Panc1 (cell line): ENCODE measurements at regions not wholly inside any gene's neighbourhood (a gene's known extent, or its start where the extent isn't known, plus 50 kb on each side); places are given as distances from the start of the nearest gene placed in this dataset.

Experiments used
- ATAC-seq: fragments of 200-7000 bp; cut with Tn5 transposase; 2 replicates; pipeline ENCODE4 v1.9.1; 2020; ENCODE audit warnings: mild to moderate bottlenecking, moderate library complexity
- BruUV-seq: library from RNA; stranded (reverse); fragments of 400-500 nt; replicated peaks from 2 replicates; lab custom pipeline; 2021; lab: Mats Ljungman, UMichigan
- CTCF ChIA-PET: fragments of 300-600 bp; sonication (Branson Sonifier 250); formaldehyde crosslinking; loops from one replicate; lab custom pipeline; 2022; ENCODE audit warnings: antibody characterized with exemption; lab: Charles Lee
- POLR2A ChIA-PET: fragments of 300-600 bp; sonication (Branson Sonifier 250); formaldehyde crosslinking; loops from one replicate; lab custom pipeline; 2022; ENCODE audit warnings: antibody characterized with exemption; lab: Charles Lee
- DNase-seq: peaks from one replicate; pipeline ENCODE4 v3.0.0-alpha.2; 2010; ENCODE audit warnings: low read depth, low spot score
- H3K27ac ChIP-seq: 2 replicates; pipeline ENCODE4 v1.5.1; 2011; ENCODE audit warnings: mild to moderate bottlenecking, low read length, inconsistent platforms
- H3K27me3 ChIP-seq: fragments of 200-500 bp; sonication (Bioruptor generic); 2 replicates; pipeline ENCODE4 v1.6.0; 2014; ENCODE audit warnings: low read length, inconsistent platforms; ENCODE audit not compliant: control insufficient read depth, insufficient read depth
- H3K36me3 ChIP-seq: fragments of 200-500 bp; sonication (Bioruptor generic); 2 replicates; pipeline ENCODE4 v1.5.1; 2014; ENCODE audit warnings: inconsistent platforms, mild to moderate bottlenecking, low read length, moderate library complexity; ENCODE audit not compliant: control insufficient read depth, insufficient read depth
- H3K4me1 ChIP-seq: 2 replicates; pipeline ENCODE4 v1.5.1; 2011; ENCODE audit warnings: inconsistent platforms, mild to moderate bottlenecking, low read length, moderate library complexity; ENCODE audit not compliant: control insufficient read depth, insufficient read depth
- H3K4me3 ChIP-seq, 2 experiments: 2 replicates each; pipeline ENCODE4 v1.5.1; 2011 to 2012; ENCODE audit warnings: low read depth in 2 of 2, low read length in 2 of 2, mild to moderate bottlenecking in 2 of 2, inconsistent platforms in 1 of 2, moderate library complexity in 1 of 2
- H3K9me3 ChIP-seq: fragments of 200-500 bp; sonication (Bioruptor generic); 2 replicates; pipeline ENCODE4 v1.5.1; 2014; ENCODE audit warnings: low read depth, mild to moderate bottlenecking, inconsistent platforms, low read length, moderate library complexity; ENCODE audit not compliant: control insufficient read depth, insufficient read depth
- POLR2AphosphoS5 ChIP-seq: IDR thresholded peaks from 2 replicates; pipeline ENCODE4 v1.6.1; 2012; ENCODE audit warnings: mild to moderate bottlenecking, low read depth, low read length, moderate library complexity
- SIN3A ChIP-seq: IDR thresholded peaks from 2 replicates; pipeline ENCODE4 v1.6.1; 2012; ENCODE audit warnings: low read depth, mild to moderate bottlenecking, low read length, moderate library complexity, borderline replicate concordance; ENCODE audit not compliant: insufficient read depth
- TCF7L2 ChIP-seq: IDR thresholded peaks from 2 replicates; pipeline ENCODE4 v1.6.1; 2011; ENCODE audit warnings: mild to moderate bottlenecking, low read depth, low read length, inconsistent platforms
- in situ Hi-C: cut with HindIII; loops from 2 replicates; pipeline ENCODE4 v1.10.0; 2016; ENCODE audit warnings: low sequenced_read_pairs, low pct_unique_long_range_greater_than_20kb
- intact Hi-C: fragments of 100-400 bp; cut with micrococcal nuclease; formaldehyde crosslinking; loops from one replicate; pipeline ENCODE4 v1.10.0; 2022; ENCODE audit not compliant: unreplicated experiment
- TF ChIP-seq, protein P1 (sequence below), 2 experiments: IDR thresholded peaks; 2 replicates each; pipeline ENCODE4 v1.6.1; 2011 to 2012; ENCODE audit warnings: low read depth in 2 of 2, control low read depth in 1 of 2, low read length in 1 of 2, mild to moderate bottlenecking in 1 of 2, moderate library complexity in 1 of 2; ENCODE audit not compliant: insufficient read depth in 1 of 2
- TF ChIP-seq, protein P2 (sequence below): fragments of 450-650 bp; IDR thresholded peaks from 2 replicates; pipeline ENCODE4 v1.5.1; 2017; ENCODE audit warnings: mild to moderate bottlenecking

DNA sequence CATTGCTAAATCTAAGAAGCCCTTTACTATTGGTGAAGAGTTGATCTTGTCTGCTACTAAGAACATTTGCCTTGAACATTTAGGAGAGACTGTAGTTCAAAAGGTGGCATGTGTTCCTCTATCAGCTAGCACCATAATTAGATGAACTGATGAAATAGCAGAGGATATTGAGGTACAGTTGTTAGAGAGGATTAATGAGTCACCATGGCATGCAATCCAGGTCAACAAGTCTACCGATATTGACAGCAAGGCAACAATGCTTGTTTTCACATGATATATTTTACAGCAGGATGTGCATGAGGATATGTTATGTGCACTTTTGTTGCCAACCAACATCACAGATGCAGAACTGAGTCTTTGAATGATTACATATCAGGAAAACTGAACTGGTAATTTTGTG, 134.3 kb upstream of the CDH9 start:
- no TSS peak for BruUV-seq
- H3K4me1 ChIP-seq: no peaks in the 10 kb centered on the region
- ATAC-seq (no peak), DNase-seq (no peak)
- no peak overlapping the region for H3K27ac ChIP-seq
- intact Hi-C loops: no loop called here
- H3K4me3 ChIP-seq: no peak overlapping the region
- in situ Hi-C loops: no loop called here
- H3K9me3 ChIP-seq: no peaks in the 10 kb centered on the region
- ChIA-PET POLR2A (no interaction called here), CTCF (no interaction called here)
- H3K36me3 ChIP-seq: no peaks in the 10 kb centered on the region
- no peak for TF ChIP-seq TCF7L2
- TF ChIP-seq, protein P1, sequence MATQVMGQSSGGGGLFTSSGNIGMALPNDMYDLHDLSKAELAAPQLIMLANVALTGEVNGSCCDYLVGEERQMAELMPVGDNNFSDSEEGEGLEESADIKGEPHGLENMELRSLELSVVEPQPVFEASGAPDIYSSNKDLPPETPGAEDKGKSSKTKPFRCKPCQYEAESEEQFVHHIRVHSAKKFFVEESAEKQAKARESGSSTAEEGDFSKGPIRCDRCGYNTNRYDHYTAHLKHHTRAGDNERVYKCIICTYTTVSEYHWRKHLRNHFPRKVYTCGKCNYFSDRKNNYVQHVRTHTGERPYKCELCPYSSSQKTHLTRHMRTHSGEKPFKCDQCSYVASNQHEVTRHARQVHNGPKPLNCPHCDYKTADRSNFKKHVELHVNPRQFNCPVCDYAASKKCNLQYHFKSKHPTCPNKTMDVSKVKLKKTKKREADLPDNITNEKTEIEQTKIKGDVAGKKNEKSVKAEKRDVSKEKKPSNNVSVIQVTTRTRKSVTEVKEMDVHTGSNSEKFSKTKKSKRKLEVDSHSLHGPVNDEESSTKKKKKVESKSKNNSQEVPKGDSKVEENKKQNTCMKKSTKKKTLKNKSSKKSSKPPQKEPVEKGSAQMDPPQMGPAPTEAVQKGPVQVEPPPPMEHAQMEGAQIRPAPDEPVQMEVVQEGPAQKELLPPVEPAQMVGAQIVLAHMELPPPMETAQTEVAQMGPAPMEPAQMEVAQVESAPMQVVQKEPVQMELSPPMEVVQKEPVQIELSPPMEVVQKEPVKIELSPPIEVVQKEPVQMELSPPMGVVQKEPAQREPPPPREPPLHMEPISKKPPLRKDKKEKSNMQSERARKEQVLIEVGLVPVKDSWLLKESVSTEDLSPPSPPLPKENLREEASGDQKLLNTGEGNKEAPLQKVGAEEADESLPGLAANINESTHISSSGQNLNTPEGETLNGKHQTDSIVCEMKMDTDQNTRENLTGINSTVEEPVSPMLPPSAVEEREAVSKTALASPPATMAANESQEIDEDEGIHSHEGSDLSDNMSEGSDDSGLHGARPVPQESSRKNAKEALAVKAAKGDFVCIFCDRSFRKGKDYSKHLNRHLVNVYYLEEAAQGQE (IDR thresholded peaks at IDR 0.05; ENCODE audit: insufficient read depth in 1 of 2, low read depth in 2 of 2, low read length in 1 of 2): no peak
- no peak for TF ChIP-seq SIN3A
- TF ChIP-seq POLR2AphosphoS5: no peak
- TF ChIP-seq, protein P2, sequence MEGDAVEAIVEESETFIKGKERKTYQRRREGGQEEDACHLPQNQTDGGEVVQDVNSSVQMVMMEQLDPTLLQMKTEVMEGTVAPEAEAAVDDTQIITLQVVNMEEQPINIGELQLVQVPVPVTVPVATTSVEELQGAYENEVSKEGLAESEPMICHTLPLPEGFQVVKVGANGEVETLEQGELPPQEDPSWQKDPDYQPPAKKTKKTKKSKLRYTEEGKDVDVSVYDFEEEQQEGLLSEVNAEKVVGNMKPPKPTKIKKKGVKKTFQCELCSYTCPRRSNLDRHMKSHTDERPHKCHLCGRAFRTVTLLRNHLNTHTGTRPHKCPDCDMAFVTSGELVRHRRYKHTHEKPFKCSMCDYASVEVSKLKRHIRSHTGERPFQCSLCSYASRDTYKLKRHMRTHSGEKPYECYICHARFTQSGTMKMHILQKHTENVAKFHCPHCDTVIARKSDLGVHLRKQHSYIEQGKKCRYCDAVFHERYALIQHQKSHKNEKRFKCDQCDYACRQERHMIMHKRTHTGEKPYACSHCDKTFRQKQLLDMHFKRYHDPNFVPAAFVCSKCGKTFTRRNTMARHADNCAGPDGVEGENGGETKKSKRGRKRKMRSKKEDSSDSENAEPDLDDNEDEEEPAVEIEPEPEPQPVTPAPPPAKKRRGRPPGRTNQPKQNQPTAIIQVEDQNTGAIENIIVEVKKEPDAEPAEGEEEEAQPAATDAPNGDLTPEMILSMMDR: no peak
- no peaks in the 10 kb centered on the region for H3K27me3 ChIP-seq

DNA sequence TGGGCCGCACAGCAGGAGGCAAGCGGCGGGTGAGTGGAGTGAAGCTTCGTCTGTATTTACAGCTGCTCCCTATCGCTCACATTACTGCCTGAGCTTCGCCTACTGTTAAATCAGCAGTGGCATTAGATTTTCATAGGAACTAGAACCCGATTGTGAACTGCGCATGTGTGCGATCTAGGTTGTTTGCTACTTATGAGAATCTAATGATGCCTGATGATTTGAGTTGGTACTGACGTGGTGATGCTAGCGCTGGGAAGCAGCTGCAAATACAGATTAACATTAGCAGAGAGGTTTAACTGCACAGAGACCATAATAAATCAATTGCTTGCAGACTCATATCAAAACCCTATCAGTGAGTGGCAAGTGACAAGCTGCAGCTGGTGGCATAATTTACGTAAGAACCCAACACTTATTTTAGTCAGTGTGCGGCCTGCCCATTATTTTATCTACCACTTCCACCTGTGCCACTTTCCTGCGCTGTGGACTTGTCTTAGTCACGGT, 133.4 kb upstream of the CDH9 start:
- Histone ChIP-seq H3K36me3 (no peaks in the 10 kb centered on the region), H3K27me3 (no peaks in the 10 kb centered on the region)
- no TSS peak for BruUV-seq

More for the DNA sequence above, 133.4 kb upstream of the CDH9 start:
- no peak for DNase-seq
- ATAC-seq: no peak
- no peak overlapping the region for H3K27ac ChIP-seq
- TF ChIP-seq, protein P1 (IDR thresholded peaks at IDR 0.05; ENCODE audit: insufficient read depth in 1 of 2, low read depth in 2 of 2, low read length in 1 of 2): no peak
- CTCF ChIA-PET: no interaction called here
- POLR2A ChIA-PET: no interaction called here
- in situ Hi-C loops: no loop called here
- H3K9me3 ChIP-seq: no peaks in the 10 kb centered on the region
- H3K4me1 ChIP-seq: no peaks in the 10 kb centered on the region
- intact Hi-C loops: no loop called here
- no peak overlapping the region for H3K4me3 ChIP-seq
